ENCODE measurements at regions not wholly inside any gene's neighbourhood (a gene's known extent, or its start where the extent isn't known, plus 50 kb on each side); places are given as distances from the start of the nearest gene placed in this dataset.

GRCh38 chr6:120894077-120894476 is 440.2 kb downstream of the TBC1D32 start:
- TF ChIP-seq CTCF (IDR thresholded peaks at IDR 0.05; ENCODE audit: poor library complexity, severe bottlenecking) (no peak), RAD21 (conservative IDR thresholded peaks at IDR 0.05) (no peak), EZH2 (IDR thresholded peaks at IDR 0.05; ENCODE audit: borderline replicate concordance, insufficient read depth, low read length, poor library complexity, severe bottlenecking) (no peak), POLR2AphosphoS5 (IDR thresholded peaks at IDR 0.05) (no peak), EP300 (conservative IDR thresholded peaks at IDR 0.05; ENCODE audit: poor library complexity, severe bottlenecking) (no peak), SMC3 (conservative IDR thresholded peaks at IDR 0.05; ENCODE audit: poor library complexity) (no peak), MXI1 (conservative IDR thresholded peaks at IDR 0.05; ENCODE audit: poor library complexity, severe bottlenecking) (no peak)
- TF ChIP-seq, protein P1, sequence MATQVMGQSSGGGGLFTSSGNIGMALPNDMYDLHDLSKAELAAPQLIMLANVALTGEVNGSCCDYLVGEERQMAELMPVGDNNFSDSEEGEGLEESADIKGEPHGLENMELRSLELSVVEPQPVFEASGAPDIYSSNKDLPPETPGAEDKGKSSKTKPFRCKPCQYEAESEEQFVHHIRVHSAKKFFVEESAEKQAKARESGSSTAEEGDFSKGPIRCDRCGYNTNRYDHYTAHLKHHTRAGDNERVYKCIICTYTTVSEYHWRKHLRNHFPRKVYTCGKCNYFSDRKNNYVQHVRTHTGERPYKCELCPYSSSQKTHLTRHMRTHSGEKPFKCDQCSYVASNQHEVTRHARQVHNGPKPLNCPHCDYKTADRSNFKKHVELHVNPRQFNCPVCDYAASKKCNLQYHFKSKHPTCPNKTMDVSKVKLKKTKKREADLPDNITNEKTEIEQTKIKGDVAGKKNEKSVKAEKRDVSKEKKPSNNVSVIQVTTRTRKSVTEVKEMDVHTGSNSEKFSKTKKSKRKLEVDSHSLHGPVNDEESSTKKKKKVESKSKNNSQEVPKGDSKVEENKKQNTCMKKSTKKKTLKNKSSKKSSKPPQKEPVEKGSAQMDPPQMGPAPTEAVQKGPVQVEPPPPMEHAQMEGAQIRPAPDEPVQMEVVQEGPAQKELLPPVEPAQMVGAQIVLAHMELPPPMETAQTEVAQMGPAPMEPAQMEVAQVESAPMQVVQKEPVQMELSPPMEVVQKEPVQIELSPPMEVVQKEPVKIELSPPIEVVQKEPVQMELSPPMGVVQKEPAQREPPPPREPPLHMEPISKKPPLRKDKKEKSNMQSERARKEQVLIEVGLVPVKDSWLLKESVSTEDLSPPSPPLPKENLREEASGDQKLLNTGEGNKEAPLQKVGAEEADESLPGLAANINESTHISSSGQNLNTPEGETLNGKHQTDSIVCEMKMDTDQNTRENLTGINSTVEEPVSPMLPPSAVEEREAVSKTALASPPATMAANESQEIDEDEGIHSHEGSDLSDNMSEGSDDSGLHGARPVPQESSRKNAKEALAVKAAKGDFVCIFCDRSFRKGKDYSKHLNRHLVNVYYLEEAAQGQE (IDR thresholded peaks at IDR 0.05; ENCODE audit: borderline replicate concordance), result no peak

All from neural cell (in vitro differentiated cells).